Anterior cingulate cortex (tissue), 58 donors: ENCODE measurements at regions not wholly inside any gene's neighbourhood (a gene's known extent, or its start where the extent isn't known, plus 50 kb on each side); places are given as distances from the start of the nearest gene placed in this dataset.
A peak's percentile ranks its signal among the peaks of the same experiment; 100 is the strongest.

Experiments used
- DNase-seq, 58 donors: peaks; one replicate each; lab custom pipeline; 2025; lab: John Stamatoyannopoulos, UW

GRCh38 chr15:93202405-93202804 lies 113.4 kb upstream of the RGMA start:
- DNase-seq, result no peak

- DNase-seq, result no peak
These were observed 112.9 kb upstream of the RGMA start for GRCh38 chr15:93201940-93202339.

- DNase-seq, result no peak
These were observed 111.8 kb upstream of the RGMA start for GRCh38 chr15:93200837-93201226.

- DNase-seq, result no peak
These were observed 111.2 kb upstream of the RGMA start for GRCh38 chr15:93200081-93200836.

- no peak for DNase-seq
These were observed 107.2 kb upstream of the RGMA start for GRCh38 chr15:93196135-93196670.

GRCh38 chr15:93195109-93195508 lies 106.1 kb upstream of the RGMA start:
- DNase-seq, result no peak

GRCh38 chr15:93190238-93190637 lies 101.2 kb upstream of the RGMA start:
- no peak for DNase-seq

GRCh38 chr15:93189561-93189960 lies 100.5 kb upstream of the RGMA start:
- no peak for DNase-seq

GRCh38 chr15:93188236-93188635 lies 99.2 kb upstream of the RGMA start:
- DNase-seq, result no peak

GRCh38 chr15:93185796-93186195 lies 96.8 kb upstream of the RGMA start:
- no peak for DNase-seq

GRCh38 chr15:93182703-93183205 lies 93.7 kb upstream of the RGMA start:
- DNase-seq, result no peak

GRCh38 chr15:93180656-93181055 lies 91.6 kb upstream of the RGMA start:
- no peak for DNase-seq

- no peak for DNase-seq
These were observed 91.1 kb upstream of the RGMA start for GRCh38 chr15:93180128-93180527.

GRCh38 chr15:93179700-93180102 lies 90.7 kb upstream of the RGMA start:
- DNase-seq, result no peak

- DNase-seq, result peak in 2 of 58 donors; percentile 3 to 5
These were observed 90.1 kb upstream of the RGMA start for GRCh38 chr15:93179072-93179471.

- no peak for DNase-seq
These were observed 89.4 kb upstream of the RGMA start for GRCh38 chr15:93178371-93178770.

- no peak for DNase-seq
These were observed 87.1 kb upstream of the RGMA start for GRCh38 chr15:93176065-93176464.

GRCh38 chr15:93174836-93175235 lies 85.8 kb upstream of the RGMA start:
- peak in 4 of 58 donors; percentile 5 to 42 (median 16) for DNase-seq

- DNase-seq, result no peak
These were observed 84.4 kb upstream of the RGMA start for GRCh38 chr15:93173369-93173768.

GRCh38 chr15:93171476-93171875 lies 82.5 kb upstream of the RGMA start:
- no peak for DNase-seq

- DNase-seq, result no peak
These were observed 81.3 kb upstream of the RGMA start for GRCh38 chr15:93170329-93170728.

GRCh38 chr15:93168910-93169309 lies 79.9 kb upstream of the RGMA start:
- no peak for DNase-seq
